ENCODE measurements at regions not wholly inside any gene's neighbourhood (a gene's known extent, or its start where the extent isn't known, plus 50 kb on each side); places are given as distances from the start of the nearest gene placed in this dataset.

- TF ChIP-seq CTCF (IDR thresholded peaks at IDR 0.05; ENCODE audit: low read depth, low read length, poor library complexity, severe bottlenecking) (no peak), EZH2phosphoT487 (IDR thresholded peaks at IDR 0.05; ENCODE audit: borderline replicate concordance, low read length) (no peak)
These were observed 51.4 kb upstream of the HHIP start for GRCh38 chr4:144594471-144594986.

All from DOHH2 (cell line).